K562 (cell line): ENCODE measurements at regions not wholly inside any gene's neighbourhood (a gene's known extent, or its start where the extent isn't known, plus 50 kb on each side); places are given as distances from the start of the nearest gene placed in this dataset.

Source experiments
- ATAC-seq: fragments of 200-7000 bp; cut with Tn5 transposase; 3 replicates; pipeline ENCODE4 v1.9.1; 2020; ENCODE audit warnings: moderate library complexity
- BruUV-seq: library from RNA; stranded (reverse); fragments of 400-500 nt; replicated peaks from 2 replicates; lab custom pipeline; 2021; lab: Mats Ljungman, UMichigan
- CTCF ChIA-PET: fragments of 300-600 bp; formaldehyde crosslinking; extraction: SDS; loops from one replicate; lab custom pipeline; 2021; ENCODE audit warnings: low intra/inter-chr PET ratio; lab: Yijun Ruan, JAX
- POLR2A ChIA-PET: fragments of 300-600, 350-650 bp; sonication (Branson Sonifier 250); formaldehyde crosslinking; extraction: SDS; loops from one replicate; lab custom pipeline; 2021; ENCODE audit warnings: antibody characterized with exemption, inconsistent platforms; lab: Yijun Ruan, JAX
- DNase-seq, 4 experiments: peaks; one replicate each; pipeline versions ENCODE4 v3.0.0 to v3.0.0-alpha.2; 2011 to 2018; ENCODE audit warnings: low spot score in 3 of 4, mixed read lengths in 3 of 4; ENCODE audit errors: extremely low read depth in 1 of 4
- FAIRE-seq: peaks from 2 replicates; lab custom pipeline; 2011; peaks lifted over from hg19 to GRCh38; lab: Jason Lieb, UNC
- H2AFZ ChIP-seq: 2 replicates; pipeline ENCODE4 v1.6.0; 2011; ENCODE audit warnings: low read depth, low read length, control low read depth, inconsistent platforms
- H3K27ac ChIP-seq: fragments of 200-600 bp; 3 replicates; pipeline ENCODE4 v1.8.0; 2011; ENCODE audit warnings: low read depth, mild to moderate bottlenecking, control low read depth, inconsistent platforms, low read length, moderate library complexity, mixed read lengths; ENCODE audit errors: extremely low read depth
- H3K27me3 ChIP-seq, 2 experiments: fragments of 300-600 bp in 1 of 2; 2 replicates in 1 of 2; 3 replicates in 1 of 2; pipeline versions ENCODE4 v1.6.0 to v1.8.0; 2011; ENCODE audit warnings: inconsistent platforms in 2 of 2, low read length in 2 of 2, mild to moderate bottlenecking in 1 of 2, mixed read lengths in 1 of 2, moderate library complexity in 1 of 2; ENCODE audit not compliant: control insufficient read depth in 2 of 2, insufficient read depth in 2 of 2
- H3K36me3 ChIP-seq: fragments of 300-600 bp; 3 replicates; pipeline ENCODE4 v1.8.0; 2011; ENCODE audit warnings: mild to moderate bottlenecking, low read length, inconsistent platforms; ENCODE audit not compliant: control insufficient read depth, insufficient read depth
- H3K4me1 ChIP-seq, 2 experiments: fragments of 200-600 bp in 1 of 2; replicated peaks in 1 of 2; 2 replicates in 1 of 2; 3 replicates in 1 of 2; pipeline versions ENCODE4 v1.5.1 to v1.8.0; 2011; ENCODE audit warnings: inconsistent platforms in 2 of 2, low read length in 2 of 2, mild to moderate bottlenecking in 1 of 2, mixed read lengths in 1 of 2, moderate library complexity in 1 of 2; ENCODE audit not compliant: control insufficient read depth in 2 of 2, insufficient read depth in 2 of 2
- H3K4me2 ChIP-seq: 2 replicates; pipeline ENCODE4 v1.6.1; 2011; ENCODE audit warnings: low read length, control low read depth, inconsistent platforms, mixed read lengths; ENCODE audit not compliant: insufficient read depth
- H3K4me3 ChIP-seq: fragments of 200-600 bp; sonication (generic), shearing (Covaris generic); 2 replicates; pipeline ENCODE4 v1.5.1; 2016; ENCODE audit warnings: control low read depth, inconsistent platforms
- H3K79me2 ChIP-seq: fragments of 200-600 bp; 3 replicates; pipeline ENCODE4 v1.8.0; 2011; ENCODE audit warnings: low read length, inconsistent platforms; ENCODE audit not compliant: control insufficient read depth, insufficient read depth
- H3K9ac ChIP-seq, 2 experiments: 2 replicates each; pipeline versions ENCODE4 v1.6.0 to v1.6.1; 2011; ENCODE audit warnings: low read depth in 2 of 2, low read length in 2 of 2, control low read depth in 1 of 2, inconsistent platforms in 1 of 2, mild to moderate bottlenecking in 1 of 2, mixed read lengths in 1 of 2; ENCODE audit not compliant: insufficient read depth in 1 of 2
- H3K9me1 ChIP-seq: one replicate; pipeline ENCODE4 v1.6.0; 2011; ENCODE audit warnings: inconsistent platforms, mild to moderate bottlenecking, low read length, moderate library complexity; ENCODE audit not compliant: control insufficient read depth, insufficient read depth
- H3K9me3 ChIP-seq: replicated peaks from 2 replicates; pipeline ENCODE4 v1.5.1; 2011; ENCODE audit warnings: low read depth, low read length, inconsistent platforms; ENCODE audit not compliant: control insufficient read depth, insufficient read depth
- H4K20me1 ChIP-seq: replicated peaks from 2 replicates; pipeline ENCODE4 v1.6.1; 2011; ENCODE audit warnings: low read length, inconsistent platforms, mixed read lengths; ENCODE audit not compliant: control insufficient read depth, insufficient read depth
- CTBP1 ChIP-seq: fragments of 450-650 bp; IDR thresholded peaks from 2 replicates; pipeline ENCODE4 v1.6.1; 2016; ENCODE audit warnings: borderline replicate concordance
- FOXA3 ChIP-seq, 2 experiments: fragments of 450-650 bp in 1 of 2; sonication (generic) in 1 of 2; formaldehyde crosslinking; IDR thresholded peaks in 1 of 2; conservative IDR thresholded peaks in 1 of 2; 2 replicates each; pipeline versions ENCODE4 v1.4.0 to v1.8.0; 2020 to 2022; ENCODE audit warnings: mild to moderate bottlenecking in 2 of 2, missing genetic modification reagents in 1 of 2
- RB1 ChIP-seq: fragments of 450-650 bp; IDR thresholded peaks from 2 replicates; pipeline ENCODE4 v1.6.1; 2017; ENCODE audit warnings: low read depth, mild to moderate bottlenecking
- SPI1 ChIP-seq: IDR thresholded peaks from 2 replicates; pipeline ENCODE4 v1.6.1; 2011; ENCODE audit warnings: low read depth, low read length, control low read depth, borderline replicate concordance
- ZNF217 ChIP-seq: sonication (generic); formaldehyde crosslinking; IDR thresholded peaks from 2 replicates; pipeline ENCODE4 v1.8.0; 2022; ENCODE audit warnings: mild to moderate bottlenecking, missing genetic modification reagents
- ZNF3 ChIP-seq: fragments of 250-450 bp; sonication (Bioruptor Pico); IDR thresholded peaks from 2 replicates; pipeline ENCODE4 v1.5.0; 2021; ENCODE audit warnings: mild to moderate bottlenecking, moderate library complexity
- ZNF740 ChIP-seq, 3 experiments: fragments of 200-800 bp in 1 of 3; sonication (Bioruptor generic) in 1 of 3; sonication (generic) in 1 of 3; formaldehyde crosslinking in 1 of 3; IDR thresholded peaks; 2 replicates each; pipeline versions ENCODE4 v1.6.1 to v1.8.0; 2016 to 2022; ENCODE audit warnings: mild to moderate bottlenecking in 2 of 3, missing compliant biosample characterization in 2 of 3, missing genetic modification characterization in 2 of 3, missing genetic modification reagents in 1 of 3
- WGBS: fragments of 100-300 bp; shearing (Covaris generic); methylation state at CpG from one replicate; pipeline ENCODE4 v1.1.6; 2016; ENCODE audit warnings: low coverage, mixed read lengths; ENCODE audit not compliant: insufficient coverage; ENCODE audit errors: missing lambda C conversion rate; 5-methylcytosine and 5-hydroxymethylcytosine counted together
- in situ Hi-C: fragments of 300-500 bp; cut with MboI; formaldehyde crosslinking; loops from 4 replicates; pipeline ENCODE4 v1.15.0; 2018; ENCODE audit warnings: inconsistent platforms, mixed read lengths
- intact Hi-C: fragments of 100-400 bp; cut with micrococcal nuclease; formaldehyde crosslinking; loops from 2 replicates; pipeline ENCODE4 v1.14.2; 2022
- TF ChIP-seq, protein P1 (sequence below): fragments of 200-800 bp; sonication (Bioruptor generic); IDR thresholded peaks from 2 replicates; pipeline ENCODE4 v1.6.1; 2017; ENCODE audit warnings: missing genetic modification characterization, missing compliant biosample characterization
- TF ChIP-seq, protein P2 (sequence below), 2 experiments: fragments of 450-650 bp in 1 of 2; IDR thresholded peaks; 2 replicates each; pipeline ENCODE4 v1.6.1; 2011 to 2017; ENCODE audit warnings: low read depth in 2 of 2, antibody characterized with exemption in 1 of 2, borderline replicate concordance in 1 of 2, low read length in 1 of 2, mild to moderate bottlenecking in 1 of 2, mixed read lengths in 1 of 2; ENCODE audit not compliant: control insufficient read depth in 1 of 2

DNA sequence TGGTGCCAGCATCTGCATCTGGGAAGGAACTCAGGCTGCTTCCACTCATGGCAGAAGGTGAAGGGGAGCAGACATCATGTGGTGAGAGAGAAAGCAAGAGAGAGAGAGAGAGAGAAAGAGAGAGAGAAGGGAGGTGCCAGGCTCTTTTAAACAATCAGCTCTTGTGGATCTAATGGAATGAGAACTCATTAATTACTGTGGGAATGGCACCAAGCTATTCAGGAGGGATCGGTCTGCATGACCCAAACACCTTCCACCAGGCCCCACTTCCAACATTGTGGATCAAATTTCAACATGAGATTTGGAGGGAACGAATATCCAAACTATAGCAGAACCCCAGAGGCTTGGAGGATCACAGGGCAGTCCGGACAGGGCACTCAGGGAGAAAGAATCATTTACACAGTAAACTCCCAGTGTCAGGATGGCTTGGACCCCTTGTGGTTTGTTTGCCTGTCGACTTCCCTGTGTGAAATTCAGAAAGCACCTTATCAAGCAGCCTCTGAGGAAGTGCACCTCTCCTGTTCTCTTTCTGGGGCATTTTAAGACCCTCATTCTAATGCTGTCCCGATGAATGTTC lies 308.5 kb downstream of the REEP3 start:
- intact Hi-C loops, result no loop called here
- ChIA-PET POLR2A (no interaction called here), CTCF (no interaction called here)
- H4K20me1 ChIP-seq, result no peaks in the 10 kb centered on the region
- DNase-seq (no peak), ATAC-seq (no peak; the same call in 2 of the 3 replicates), FAIRE-seq (no peak)
- in situ Hi-C loops, result no loop called here
- no peaks in the 10 kb centered on the region for H3K4me1 ChIP-seq
- H3K9me1 ChIP-seq, result no peaks in the 10 kb centered on the region
- no peaks in the 10 kb centered on the region for H3K79me2 ChIP-seq
- WGBS, result 2% methylated on average over 5 of the region's 5 CpGs
- H2AFZ ChIP-seq, result no peak overlapping the region
- no peaks in the 10 kb centered on the region for H3K9me3 ChIP-seq
- no peak overlapping the region for H3K4me3 ChIP-seq
- no peak overlapping the region for H3K9ac ChIP-seq
- BruUV-seq, result no TSS peak
- H3K36me3 ChIP-seq, result no peaks in the 10 kb centered on the region
- no peaks in the 10 kb centered on the region for H3K27me3 ChIP-seq
- H3K4me2 ChIP-seq, result no peak overlapping the region
- TF ChIP-seq, protein P1, sequence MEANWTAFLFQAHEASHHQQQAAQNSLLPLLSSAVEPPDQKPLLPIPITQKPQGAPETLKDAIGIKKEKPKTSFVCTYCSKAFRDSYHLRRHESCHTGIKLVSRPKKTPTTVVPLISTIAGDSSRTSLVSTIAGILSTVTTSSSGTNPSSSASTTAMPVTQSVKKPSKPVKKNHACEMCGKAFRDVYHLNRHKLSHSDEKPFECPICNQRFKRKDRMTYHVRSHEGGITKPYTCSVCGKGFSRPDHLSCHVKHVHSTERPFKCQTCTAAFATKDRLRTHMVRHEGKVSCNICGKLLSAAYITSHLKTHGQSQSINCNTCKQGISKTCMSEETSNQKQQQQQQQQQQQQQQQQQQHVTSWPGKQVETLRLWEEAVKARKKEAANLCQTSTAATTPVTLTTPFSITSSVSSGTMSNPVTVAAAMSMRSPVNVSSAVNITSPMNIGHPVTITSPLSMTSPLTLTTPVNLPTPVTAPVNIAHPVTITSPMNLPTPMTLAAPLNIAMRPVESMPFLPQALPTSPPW (CRISPR knock-in tag), result no peak
- TF ChIP-seq SPI1, result 0 out of 2 replicates have a peak, but pooled peaks have one; percentile 5
- H3K27ac ChIP-seq, result no peak overlapping the region

DNA sequence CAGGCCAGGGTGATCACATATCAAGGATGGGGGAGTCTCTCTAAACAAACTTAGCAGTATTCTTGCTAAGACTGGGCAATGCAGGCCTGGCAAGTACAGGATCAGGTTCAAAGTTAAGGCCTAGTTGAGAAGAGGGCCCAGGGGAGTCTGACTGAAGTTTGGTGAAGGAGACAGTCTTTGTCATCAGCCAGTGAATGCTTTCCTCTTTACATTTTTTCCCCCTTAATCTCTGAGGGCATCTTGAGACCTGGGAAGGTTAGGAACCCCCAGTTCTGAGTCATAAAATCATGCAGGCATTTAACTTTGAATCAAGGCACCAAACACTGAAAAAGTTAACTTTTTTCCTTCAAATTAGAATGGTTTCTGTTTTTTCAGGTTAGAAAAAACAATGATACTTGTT lies 311.5 kb downstream of the REEP3 start:
- H3K4me2 ChIP-seq, result no peak overlapping the region
- ChIA-PET POLR2A (no interaction called here), CTCF (no interaction called here)
- in situ Hi-C loops, result no loop called here
- no peak overlapping the region for H3K27ac ChIP-seq
- no TSS peak for BruUV-seq
- no peak overlapping the region for H3K4me3 ChIP-seq
- no peaks in the 10 kb centered on the region for H3K36me3 ChIP-seq
- no peak overlapping the region for H3K9ac ChIP-seq
- no peak for FAIRE-seq
- DNase-seq, result no peak
- no peaks in the 10 kb centered on the region; a peak in 1 of 5 replicates for H3K4me1 ChIP-seq
- H3K27me3 ChIP-seq, result no peaks in the 10 kb centered on the region
- no peak for ATAC-seq
- no peaks in the 10 kb centered on the region for H3K9me3 ChIP-seq
- intact Hi-C loops, result no loop called here
- no peaks in the 10 kb centered on the region for H3K9me1 ChIP-seq
- no peaks in the 10 kb centered on the region for H4K20me1 ChIP-seq
- no peaks in the 10 kb centered on the region for H3K79me2 ChIP-seq
- no peak overlapping the region for H2AFZ ChIP-seq
- TF ChIP-seq, protein P2, sequence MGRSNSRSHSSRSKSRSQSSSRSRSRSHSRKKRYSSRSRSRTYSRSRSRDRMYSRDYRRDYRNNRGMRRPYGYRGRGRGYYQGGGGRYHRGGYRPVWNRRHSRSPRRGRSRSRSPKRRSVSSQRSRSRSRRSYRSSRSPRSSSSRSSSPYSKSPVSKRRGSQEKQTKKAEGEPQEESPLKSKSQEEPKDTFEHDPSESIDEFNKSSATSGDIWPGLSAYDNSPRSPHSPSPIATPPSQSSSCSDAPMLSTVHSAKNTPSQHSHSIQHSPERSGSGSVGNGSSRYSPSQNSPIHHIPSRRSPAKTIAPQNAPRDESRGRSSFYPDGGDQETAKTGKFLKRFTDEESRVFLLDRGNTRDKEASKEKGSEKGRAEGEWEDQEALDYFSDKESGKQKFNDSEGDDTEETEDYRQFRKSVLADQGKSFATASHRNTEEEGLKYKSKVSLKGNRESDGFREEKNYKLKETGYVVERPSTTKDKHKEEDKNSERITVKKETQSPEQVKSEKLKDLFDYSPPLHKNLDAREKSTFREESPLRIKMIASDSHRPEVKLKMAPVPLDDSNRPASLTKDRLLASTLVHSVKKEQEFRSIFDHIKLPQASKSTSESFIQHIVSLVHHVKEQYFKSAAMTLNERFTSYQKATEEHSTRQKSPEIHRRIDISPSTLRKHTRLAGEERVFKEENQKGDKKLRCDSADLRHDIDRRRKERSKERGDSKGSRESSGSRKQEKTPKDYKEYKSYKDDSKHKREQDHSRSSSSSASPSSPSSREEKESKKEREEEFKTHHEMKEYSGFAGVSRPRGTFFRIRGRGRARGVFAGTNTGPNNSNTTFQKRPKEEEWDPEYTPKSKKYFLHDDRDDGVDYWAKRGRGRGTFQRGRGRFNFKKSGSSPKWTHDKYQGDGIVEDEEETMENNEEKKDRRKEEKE (IDR thresholded peaks at IDR 0.05; ENCODE audit: borderline replicate concordance in 1 of 2, control insufficient read depth in 1 of 2, low read depth in 2 of 2, low read length in 1 of 2), result no peak
- TF ChIP-seq ZNF217 (no peak), CTBP1 (no peak), ZNF3 (CRISPR knock-in tag) (no peak), ZNF740 (CRISPR knock-in tag; IDR thresholded peaks at IDR 0.05) (no peak), ZNF740 (tag; IDR thresholded peaks at IDR 0.05) (no peak), RB1 (no peak), FOXA3 (CRISPR knock-in tag; conservative IDR thresholded peaks at IDR 0.05 in 1 of 2, IDR thresholded peaks at IDR 0.05 in 1 of 2) (no peak)
